Vagina (tissue), 2 donors: ENCODE measurements at regions not wholly inside any gene's neighbourhood (a gene's known extent, or its start where the extent isn't known, plus 50 kb on each side); places are given as distances from the start of the nearest gene placed in this dataset.

Experiments used
- CTCF ChIP-seq, 3 experiments: fragments of 450-650 bp in 2 of 3; fragments of 200-600 bp in 1 of 3; sonication (generic) in 1 of 3; IDR thresholded peaks; one replicate each; pipeline ENCODE4 v1.5.1; 2017 to 2019; ENCODE audit warnings: antibody characterized with exemption in 3 of 3, mild to moderate bottlenecking in 2 of 3, moderate library complexity in 2 of 3
- POLR2A ChIP-seq, 2 donors: fragments of 450-650 bp; IDR thresholded peaks; one replicate each; pipeline ENCODE4 v1.6.1; 2017; ENCODE audit warnings: antibody characterized with exemption in 2 of 2, mild to moderate bottlenecking in 2 of 2, moderate library complexity in 2 of 2
- POLR2AphosphoS5 ChIP-seq, 2 donors: sonication (generic); formaldehyde crosslinking; IDR thresholded peaks; one replicate each; pipeline ENCODE4 v1.9.0; 2017; ENCODE audit warnings: antibody characterized with exemption in 2 of 2, mild to moderate bottlenecking in 2 of 2, low read depth in 1 of 2; ENCODE audit not compliant: insufficient read depth in 1 of 2

GRCh38 chr2:138296365-138296764 is 205.2 kb upstream of the SPOPL start:
- TF ChIP-seq CTCF (IDR thresholded peaks at IDR 0.05) (no peak), POLR2A (IDR thresholded peaks at IDR 0.05) (no peak), POLR2AphosphoS5 (IDR thresholded peaks at IDR 0.05; ENCODE audit: insufficient read depth in 1 of 2, low read depth in 1 of 2) (no peak)
